H9 (cell line): ENCODE measurements at regions not wholly inside any gene's neighbourhood (a gene's known extent, or its start where the extent isn't known, plus 50 kb on each side); places are given as distances from the start of the nearest gene placed in this dataset.

ENCODE experiments used
- DNase-seq: peaks from one replicate; pipeline ENCODE4 v3.0.0-alpha.2; 2017
- H2AFZ ChIP-seq: one replicate; pipeline ENCODE4 v1.6.1; 2013; ENCODE audit warnings: mild to moderate bottlenecking, low read length, control low read depth, moderate library complexity
- H2AK5ac ChIP-seq: 2 replicates; pipeline ENCODE4 v1.6.1; 2013; ENCODE audit warnings: low read length, control low read depth, mixed read lengths; ENCODE audit not compliant: insufficient read length
- H2BK120ac ChIP-seq: one replicate; pipeline ENCODE4 v1.6.1; 2013; ENCODE audit warnings: low read depth, mild to moderate bottlenecking, low read length, control low read depth, inconsistent platforms; ENCODE audit not compliant: poor library complexity, severe bottlenecking
- H2BK12ac ChIP-seq: 2 replicates; pipeline ENCODE4 v1.6.1; 2013; ENCODE audit warnings: low read length, control low read depth, mixed read lengths, low read depth; ENCODE audit not compliant: insufficient read length
- H2BK15ac ChIP-seq: 2 replicates; pipeline ENCODE4 v1.6.1; 2013; ENCODE audit warnings: low read depth, low read length, control low read depth
- H2BK20ac ChIP-seq: one replicate; pipeline ENCODE4 v1.6.1; 2013; ENCODE audit warnings: low read depth, mild to moderate bottlenecking, low read length, control low read depth, inconsistent platforms; ENCODE audit not compliant: poor library complexity, severe bottlenecking
- H2BK5ac ChIP-seq: 2 replicates; pipeline ENCODE4 v1.6.1; 2013; ENCODE audit warnings: low read length, control low read depth, mixed read lengths; ENCODE audit not compliant: insufficient read length
- H3K14ac ChIP-seq: 2 replicates; pipeline ENCODE4 v1.6.1; 2013; ENCODE audit warnings: low read length, control low read depth; ENCODE audit not compliant: insufficient read depth
- H3K18ac ChIP-seq: 2 replicates; pipeline ENCODE4 v1.6.1; 2013; ENCODE audit warnings: low read depth, mild to moderate bottlenecking, mixed read lengths, low read length, control low read depth; ENCODE audit not compliant: insufficient read length
- H3K23ac ChIP-seq: 2 replicates; pipeline ENCODE4 v1.6.1; 2013; ENCODE audit warnings: low read length, control low read depth, mixed read lengths, low read depth; ENCODE audit not compliant: insufficient read length
- H3K23me2 ChIP-seq: 2 replicates; pipeline ENCODE4 v1.6.1; 2013; ENCODE audit warnings: low read depth, mild to moderate bottlenecking, mixed read lengths, low read length, control low read depth; ENCODE audit not compliant: insufficient read length, poor library complexity, severe bottlenecking
- H3K27ac ChIP-seq: 2 replicates; pipeline ENCODE4 v1.5.1; 2013; ENCODE audit warnings: low read length, control low read depth, mixed read lengths, low read depth; ENCODE audit not compliant: insufficient read length
- H3K27me3 ChIP-seq: 2 replicates; pipeline ENCODE4 v1.6.1; 2013; ENCODE audit warnings: low read length, control low read depth, inconsistent platforms; ENCODE audit not compliant: insufficient read depth
- H3K4ac ChIP-seq: 2 replicates; pipeline ENCODE4 v1.6.1; 2013; ENCODE audit warnings: low read depth, mild to moderate bottlenecking, control low read depth, inconsistent platforms, low read length, moderate library complexity
- H3K4me1 ChIP-seq: 2 replicates; pipeline ENCODE4 v1.6.1; 2013; ENCODE audit warnings: low read length, control low read depth, inconsistent platforms; ENCODE audit not compliant: insufficient read depth
- H3K4me2 ChIP-seq: 2 replicates; pipeline ENCODE4 v1.6.1; 2013; ENCODE audit warnings: low read length, control low read depth, mixed read lengths; ENCODE audit not compliant: insufficient read length, insufficient read depth
- H3K56ac ChIP-seq: 2 replicates; pipeline ENCODE4 v1.6.1; 2013; ENCODE audit warnings: low read depth, mild to moderate bottlenecking, mixed read lengths, low read length, control low read depth; ENCODE audit not compliant: insufficient read length
- H3K79me1 ChIP-seq: 2 replicates; pipeline ENCODE4 v1.6.1; 2013; ENCODE audit warnings: low read depth, mild to moderate bottlenecking, moderate library complexity, low read length, control low read depth, inconsistent platforms; ENCODE audit not compliant: insufficient read depth, poor library complexity, severe bottlenecking
- H3K79me2 ChIP-seq: 2 replicates; pipeline ENCODE4 v1.6.1; 2013; ENCODE audit warnings: low read length, control low read depth, inconsistent platforms; ENCODE audit not compliant: insufficient read depth
- H3K9ac ChIP-seq: 2 replicates; pipeline ENCODE4 v1.6.1; 2013; ENCODE audit warnings: low read length, control low read depth, mixed read lengths; ENCODE audit not compliant: insufficient read length; ENCODE audit errors: extremely low read depth
- H3K9me3 ChIP-seq: one replicate; pipeline ENCODE4 v1.6.1; 2013; ENCODE audit warnings: low read depth, low read length, inconsistent platforms; ENCODE audit not compliant: control insufficient read depth
- H3T11ph ChIP-seq: one replicate; pipeline ENCODE4 v1.6.1; 2013; ENCODE audit warnings: mild to moderate bottlenecking, low read length, control low read depth, inconsistent platforms
- H4K20me1 ChIP-seq: one replicate; pipeline ENCODE4 v1.6.1; 2013; ENCODE audit not compliant: control insufficient read depth, insufficient read length, insufficient read depth
- H4K5ac ChIP-seq: 2 replicates; pipeline ENCODE4 v1.6.1; 2013; ENCODE audit warnings: low read depth, mild to moderate bottlenecking, mixed read lengths, low read length, control low read depth; ENCODE audit not compliant: insufficient read length
- H4K8ac ChIP-seq: replicated peaks from 2 replicates; pipeline ENCODE4 v1.6.1; 2013; ENCODE audit warnings: low read length, control low read depth, mixed read lengths, low read depth; ENCODE audit not compliant: insufficient read length
- H4K91ac ChIP-seq: 2 replicates; pipeline ENCODE4 v1.6.1; 2013; ENCODE audit warnings: low read depth, mild to moderate bottlenecking, moderate library complexity, mixed read lengths, low read length, control low read depth; ENCODE audit not compliant: insufficient read length
- H3K27ac Mint-ChIP-seq, 3 experiments: 2 replicates in 2 of 3; 3 replicates in 1 of 3; pipeline ENCODE4 v1.8.0; 2020 to 2021; ENCODE audit warnings: mixed read lengths in 3 of 3, mild to moderate bottlenecking in 1 of 3, moderate library complexity in 1 of 3
- H3K27me3 Mint-ChIP-seq: 2 replicates; pipeline ENCODE4 v1.8.0; 2021; ENCODE audit warnings: low read depth, mild to moderate bottlenecking, moderate library complexity, mixed read lengths
- H3K36me3 Mint-ChIP-seq, 3 experiments: 2 replicates in 2 of 3; 3 replicates in 1 of 3; pipeline ENCODE4 v1.8.0; 2020 to 2021; ENCODE audit warnings: low read depth in 3 of 3, mixed read lengths in 3 of 3; ENCODE audit not compliant: insufficient read depth in 1 of 3
- H3K4me1 Mint-ChIP-seq, 2 experiments: 2 replicates each; pipeline ENCODE4 v1.8.0; 2020; ENCODE audit warnings: mixed read lengths in 2 of 2
- H3K4me3 Mint-ChIP-seq, 2 experiments: 2 replicates in 1 of 2; 3 replicates in 1 of 2; pipeline ENCODE4 v1.8.0; 2020 to 2021; ENCODE audit warnings: mild to moderate bottlenecking in 2 of 2, mixed read lengths in 2 of 2, moderate library complexity in 1 of 2
- H3K9me3 Mint-ChIP-seq, 2 experiments: 2 replicates in 1 of 2; 3 replicates in 1 of 2; pipeline ENCODE4 v1.8.0; 2020; ENCODE audit warnings: mild to moderate bottlenecking in 2 of 2, mixed read lengths in 2 of 2, moderate library complexity in 1 of 2
- WGBS: extraction: QIAGEN DNeasy Blood & Tissue Kit; methylation state at CpG from one replicate; pipeline ENCODE4 v1.1.7; 2013; ENCODE audit warnings: missing lambda C conversion rate, low lambda C conversion rate, mixed read lengths; ENCODE audit not compliant: insufficient read length; ENCODE audit errors: extremely low coverage; 5-methylcytosine and 5-hydroxymethylcytosine counted together
- TF ChIP-seq, protein P1 (sequence below): fragments of 200-600 bp; sonication (generic); conservative IDR thresholded peaks from 3 replicates; pipeline ENCODE4 v1.8.0; 2021; ENCODE audit warnings: antibody characterized with exemption, mild to moderate bottlenecking

DNA sequence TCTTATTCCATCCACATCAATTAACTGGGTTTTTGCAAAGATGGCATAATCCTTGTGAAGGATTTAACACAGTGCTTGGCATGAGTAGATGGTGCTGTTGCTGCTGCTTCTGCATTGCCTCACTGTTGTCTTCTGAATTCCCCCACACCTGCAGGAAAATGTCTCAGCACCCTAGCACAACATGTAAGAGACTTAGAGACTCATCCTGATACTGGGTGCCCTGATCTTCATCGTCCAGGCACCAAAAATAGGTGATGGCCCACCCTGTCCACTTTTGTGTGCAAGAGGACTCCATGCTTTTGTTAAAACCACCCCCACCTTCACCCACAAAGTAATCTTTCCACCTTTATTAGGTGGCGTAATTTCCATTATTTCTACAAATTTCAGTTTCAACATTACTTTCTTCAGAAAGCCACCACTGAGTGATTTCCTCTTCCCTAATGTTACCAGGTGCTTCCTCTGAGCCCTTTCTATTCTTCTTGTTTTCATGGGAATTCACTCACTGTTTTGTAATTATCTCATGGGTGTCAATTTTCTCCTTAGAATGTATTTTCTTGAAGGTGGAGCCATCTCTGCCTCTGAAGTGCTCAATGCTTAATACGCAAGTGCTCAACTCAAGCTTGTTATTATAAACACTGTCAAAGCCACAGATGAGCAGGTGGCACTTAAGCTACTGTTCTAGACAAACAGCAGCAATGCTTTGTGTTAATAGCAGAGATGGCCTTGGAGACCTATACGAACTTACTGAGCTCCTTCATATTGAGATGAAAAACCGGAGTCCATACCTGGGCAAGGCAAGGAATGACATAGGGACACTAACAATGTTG is 89.5 kb downstream of the HS3ST1 start:
- H3K79me2 ChIP-seq, result no peaks in the 10 kb centered on the region
- H3K56ac ChIP-seq, result no peak overlapping the region
- H4K20me1 ChIP-seq, result no peaks in the 10 kb centered on the region
- no peak overlapping the region for H2BK12ac ChIP-seq
- H3K27ac ChIP-seq, result no peak overlapping the region
- no peak overlapping the region for H4K8ac ChIP-seq
- no peak overlapping the region for H2AFZ ChIP-seq
- H3K4me2 ChIP-seq, result no peak overlapping the region
- WGBS, result no CpG with 5 or more reads among the region's 5 CpGs
- H3K27me3 ChIP-seq, result no peaks in the 10 kb centered on the region
- Mint-ChIP-seq H3K27me3 (no peaks in the 10 kb centered on the region), H3K4me3 (no peak overlapping the region), H3K36me3 (no peaks in the 10 kb centered on the region), H3K4me1 (peaks cover 2 to 13% of the 10 kb centered on the region in 2 experiments), H3K9me3 (no peaks in the 10 kb centered on the region), H3K27ac (no peak overlapping the region)
- no peak overlapping the region for H3T11ph ChIP-seq
- H2BK120ac ChIP-seq, result no peak overlapping the region
- H2BK20ac ChIP-seq, result no peak overlapping the region
- no peak overlapping the region for H2BK15ac ChIP-seq
- H3K9me3 ChIP-seq, result no peaks in the 10 kb centered on the region
- H2AK5ac ChIP-seq, result no peak overlapping the region
- H3K23me2 ChIP-seq, result no peaks in the 10 kb centered on the region
- no peak for DNase-seq
- H2BK5ac ChIP-seq, result no peak overlapping the region
- H3K23ac ChIP-seq, result no peak overlapping the region
- H3K18ac ChIP-seq, result no peak overlapping the region
- H3K4ac ChIP-seq, result no peak overlapping the region
- H3K79me1 ChIP-seq, result no peaks in the 10 kb centered on the region
- no peak overlapping the region for H3K14ac ChIP-seq
- H3K9ac ChIP-seq, result no peak overlapping the region
- TF ChIP-seq, protein P1, sequence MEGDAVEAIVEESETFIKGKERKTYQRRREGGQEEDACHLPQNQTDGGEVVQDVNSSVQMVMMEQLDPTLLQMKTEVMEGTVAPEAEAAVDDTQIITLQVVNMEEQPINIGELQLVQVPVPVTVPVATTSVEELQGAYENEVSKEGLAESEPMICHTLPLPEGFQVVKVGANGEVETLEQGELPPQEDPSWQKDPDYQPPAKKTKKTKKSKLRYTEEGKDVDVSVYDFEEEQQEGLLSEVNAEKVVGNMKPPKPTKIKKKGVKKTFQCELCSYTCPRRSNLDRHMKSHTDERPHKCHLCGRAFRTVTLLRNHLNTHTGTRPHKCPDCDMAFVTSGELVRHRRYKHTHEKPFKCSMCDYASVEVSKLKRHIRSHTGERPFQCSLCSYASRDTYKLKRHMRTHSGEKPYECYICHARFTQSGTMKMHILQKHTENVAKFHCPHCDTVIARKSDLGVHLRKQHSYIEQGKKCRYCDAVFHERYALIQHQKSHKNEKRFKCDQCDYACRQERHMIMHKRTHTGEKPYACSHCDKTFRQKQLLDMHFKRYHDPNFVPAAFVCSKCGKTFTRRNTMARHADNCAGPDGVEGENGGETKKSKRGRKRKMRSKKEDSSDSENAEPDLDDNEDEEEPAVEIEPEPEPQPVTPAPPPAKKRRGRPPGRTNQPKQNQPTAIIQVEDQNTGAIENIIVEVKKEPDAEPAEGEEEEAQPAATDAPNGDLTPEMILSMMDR, result no peak
- H3K4me1 ChIP-seq, result no peaks in the 10 kb centered on the region; the same call in 1 of the 2 replicates
- no peak overlapping the region for H4K5ac ChIP-seq
- H4K91ac ChIP-seq, result no peak overlapping the region
